Stimulated activated CD4-positive, alpha-beta T cell treated with anti-CD3 and anti-CD28 coated beads, Interleukin-12 subunit alpha, Interleukin-12 subunit beta, amount 100 ng/mL, for 48 hours (primary cell): ENCODE measurements at regions not wholly inside any gene's neighbourhood (a gene's known extent, or its start where the extent isn't known, plus 50 kb on each side); places are given as distances from the start of the nearest gene placed in this dataset.
A peak's percentile ranks its signal among the peaks of the same experiment; 100 is the strongest.

Experiments used
- DNase-seq, 3 donors: peaks; one replicate each; pipeline ENCODE4 v3.0.0-alpha.2; 2020; ENCODE audit warnings: low read depth in 2 of 3, low spot score in 1 of 3

DNA sequence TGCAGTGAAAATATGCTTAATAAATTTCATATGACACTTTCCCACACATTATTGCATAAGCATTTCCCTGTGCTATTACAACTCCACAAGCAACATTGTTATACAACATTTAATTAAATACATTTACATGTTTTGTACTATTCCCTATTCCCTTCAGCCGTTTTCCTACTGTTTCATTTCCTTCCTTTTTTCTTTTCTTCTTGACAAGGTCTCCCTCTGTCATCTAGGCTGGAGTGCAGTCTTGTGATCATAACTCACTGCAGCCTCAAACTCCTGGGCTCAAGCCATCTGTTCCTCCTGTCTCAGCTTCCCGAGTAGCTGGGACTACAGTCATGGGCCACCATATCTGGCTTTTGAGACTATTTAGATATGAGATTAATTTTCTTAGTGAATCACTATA, 254.7 kb downstream of the NFKBIZ start:
- no peak for DNase-seq

- no peak for DNase-seq
Measured at GRCh38 chr3:102105193-102105592, 255.9 kb downstream of the NFKBIZ start.

DNA sequence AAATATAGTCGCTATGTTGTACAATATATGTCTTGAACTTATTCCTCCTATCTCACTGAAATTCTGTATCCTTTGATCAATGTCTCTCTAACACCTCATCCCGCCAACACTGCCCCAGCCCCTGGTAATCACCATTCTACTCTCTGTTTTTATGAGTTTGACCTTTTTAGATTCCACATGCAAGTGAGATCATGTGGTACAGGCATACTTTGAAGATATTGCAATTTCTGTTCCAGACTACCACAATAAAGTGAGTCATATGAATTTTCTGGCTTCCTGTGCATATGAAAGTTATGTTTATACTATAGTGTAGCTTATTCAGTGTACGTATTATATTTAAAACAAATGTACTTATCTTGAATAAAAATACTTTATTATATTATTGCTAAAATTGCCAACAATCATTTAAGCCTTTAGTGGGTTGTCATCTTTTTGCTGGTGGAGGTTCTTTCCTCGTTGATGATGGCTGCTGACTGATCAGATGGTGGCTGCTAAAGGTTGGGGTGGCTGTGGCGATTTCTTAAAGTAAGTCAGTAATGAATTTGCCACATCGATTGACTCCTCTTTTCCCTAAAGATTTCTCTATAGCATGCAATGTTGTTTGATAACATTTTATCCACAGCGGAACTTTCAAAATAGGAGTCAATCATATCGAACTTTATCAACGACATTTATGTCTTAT, 257.2 kb downstream of the NFKBIZ start:
- DNase-seq = no peak

- DNase-seq = no peak
Measured at GRCh38 chr3:102112704-102113230, 263.5 kb downstream of the NFKBIZ start.

DNA sequence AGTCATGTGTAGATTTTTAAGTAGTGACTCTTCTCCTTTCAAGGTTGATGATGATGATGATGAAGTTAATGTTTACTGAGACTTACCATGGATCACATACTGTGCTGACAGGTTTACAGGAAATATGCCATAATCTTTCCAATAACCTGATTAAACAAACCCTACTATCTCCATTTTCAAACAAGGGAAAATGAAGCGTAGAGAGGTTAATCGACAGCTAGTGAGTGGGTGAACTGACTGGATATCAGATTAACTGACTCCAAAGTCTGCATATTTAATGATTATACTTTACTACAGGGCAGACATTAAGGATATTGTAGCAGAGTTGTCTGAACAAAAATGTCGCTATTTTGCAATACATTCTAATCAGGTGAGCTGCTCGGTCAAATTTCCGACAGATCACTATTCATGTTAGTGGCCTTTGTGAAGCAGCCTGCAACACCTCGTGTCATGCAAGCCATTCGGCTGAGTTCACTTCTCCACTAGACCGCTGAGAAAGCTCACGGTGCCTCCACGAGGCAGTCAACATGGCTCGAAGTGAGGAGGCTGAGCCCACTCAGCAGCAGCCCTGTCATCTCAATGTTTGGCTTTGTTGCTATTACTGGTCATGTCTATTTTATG, 264.2 kb downstream of the NFKBIZ start:
- no peak for DNase-seq

- peak in 2 of 3 donors; percentile 15 to 22 for DNase-seq
Measured at GRCh38 chr3:102114264-102114979, 265.1 kb downstream of the NFKBIZ start.

- no peak for DNase-seq
Measured at GRCh38 chr3:102122527-102122926, 273.2 kb downstream of the NFKBIZ start.

DNA sequence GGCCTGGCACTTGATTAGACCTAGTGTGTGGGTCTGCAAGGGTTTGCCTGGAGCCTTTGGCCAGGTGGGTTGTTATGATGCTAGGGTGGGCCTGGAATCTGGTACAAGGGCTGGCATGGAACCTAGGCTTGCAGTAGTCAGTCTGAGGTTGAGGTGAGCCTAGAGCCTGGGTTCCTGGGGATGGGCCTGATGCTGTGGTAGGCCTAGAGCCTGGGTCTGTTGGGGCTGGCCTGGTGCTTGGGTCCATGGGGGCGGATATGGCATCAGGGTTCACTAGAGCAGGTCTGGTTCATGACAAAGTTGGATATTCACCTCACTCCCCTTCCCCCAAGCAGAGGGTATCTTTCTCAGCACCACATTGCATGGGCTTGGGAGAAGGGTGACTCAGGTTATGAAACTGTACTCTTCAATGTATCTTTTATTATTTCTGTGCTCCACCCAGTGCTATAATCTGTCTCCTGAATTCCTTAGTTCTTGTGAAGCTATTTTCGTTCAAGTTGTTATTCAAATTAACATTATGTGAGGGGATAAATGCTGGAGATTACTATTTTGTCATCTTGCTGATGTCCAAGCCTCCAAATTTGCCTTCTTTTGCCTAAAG, 274.4 kb downstream of the NFKBIZ start:
- no peak for DNase-seq

DNA sequence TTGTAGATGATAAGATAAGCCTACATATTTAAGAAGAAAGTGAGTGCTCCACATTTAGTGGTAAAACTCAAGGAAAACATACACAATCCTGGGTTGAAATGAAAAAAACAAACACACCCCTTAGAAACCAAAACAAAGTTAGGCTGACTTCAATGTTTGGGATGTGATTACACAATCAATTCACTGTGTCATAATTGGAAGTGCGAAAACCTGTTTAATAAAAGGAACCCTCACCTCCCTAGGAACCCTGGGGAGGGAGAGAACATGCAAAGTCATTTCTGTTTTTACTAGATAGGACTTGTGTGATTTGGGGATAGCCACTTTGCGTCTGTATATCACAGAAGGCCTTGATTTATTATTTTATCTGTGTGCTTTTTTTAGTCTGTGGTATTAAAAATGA, 275.0 kb downstream of the NFKBIZ start:
- no peak for DNase-seq

DNA sequence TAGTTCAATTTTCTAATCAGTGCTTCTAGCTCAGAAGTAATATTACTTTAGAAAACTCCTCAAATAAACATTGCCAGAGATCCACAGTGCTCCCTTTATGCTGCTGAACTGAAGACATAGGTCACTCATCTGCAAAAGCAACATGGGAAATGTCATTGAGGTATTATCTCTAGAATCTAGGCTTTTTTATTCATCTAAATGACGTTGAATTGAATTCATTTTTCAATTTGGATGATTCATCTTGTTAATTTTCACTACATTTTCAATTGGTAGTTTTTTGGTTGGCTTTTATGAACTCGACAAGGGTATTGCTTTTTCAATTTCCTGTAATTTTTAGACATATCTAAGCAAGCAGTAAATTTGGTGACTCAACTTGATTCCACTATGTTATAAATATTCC, 275.4 kb downstream of the NFKBIZ start:
- DNase-seq = no peak

- no peak for DNase-seq
Measured at GRCh38 chr3:102125197-102125993, 276.1 kb downstream of the NFKBIZ start.

DNA sequence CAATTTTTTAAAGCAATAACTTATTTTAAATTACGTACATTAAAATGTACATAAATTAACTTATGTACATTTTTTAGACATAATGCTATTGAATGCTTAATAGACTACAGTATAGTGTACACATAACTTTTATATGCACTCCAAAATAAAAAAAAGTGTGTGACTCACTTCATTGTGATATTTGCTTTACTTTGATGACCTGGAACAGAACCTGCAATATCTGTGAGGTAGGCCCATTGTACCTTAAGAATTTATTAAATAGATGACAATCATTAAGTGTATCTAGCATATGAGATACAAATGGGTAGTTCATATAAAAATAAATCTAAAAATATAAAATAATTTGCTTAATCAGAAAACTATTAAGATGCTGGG, 276.7 kb downstream of the NFKBIZ start:
- no peak for DNase-seq

- DNase-seq = no peak
Measured at GRCh38 chr3:102129760-102130608, 280.7 kb downstream of the NFKBIZ start.

GRCh38 chr3:102132370-102132769, 283.1 kb downstream of the NFKBIZ start:
- DNase-seq = no peak

GRCh38 chr3:102133376-102133775, 284.1 kb downstream of the NFKBIZ start:
- no peak for DNase-seq

GRCh38 chr3:102135316-102135715, 286.0 kb downstream of the NFKBIZ start:
- no peak for DNase-seq

DNA sequence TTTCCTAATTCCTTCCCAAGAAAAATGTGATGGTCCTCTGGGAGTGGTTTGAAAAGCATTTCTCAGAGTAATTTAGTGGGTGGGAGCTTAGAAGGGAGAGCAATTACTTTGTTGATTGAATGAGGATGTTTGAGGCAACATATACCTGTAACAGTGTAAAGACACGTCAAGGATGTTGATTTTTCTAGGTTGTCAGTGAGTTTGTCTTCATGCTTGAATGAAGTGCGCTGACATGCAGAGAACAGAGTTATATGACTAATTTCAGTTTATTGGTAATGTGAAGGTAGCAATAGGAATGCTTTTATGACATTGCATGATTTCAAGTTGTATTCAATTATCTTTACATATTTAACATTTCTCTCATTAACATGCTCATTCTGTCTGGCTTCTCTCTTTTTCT, 286.9 kb downstream of the NFKBIZ start:
- no peak for DNase-seq

DNA sequence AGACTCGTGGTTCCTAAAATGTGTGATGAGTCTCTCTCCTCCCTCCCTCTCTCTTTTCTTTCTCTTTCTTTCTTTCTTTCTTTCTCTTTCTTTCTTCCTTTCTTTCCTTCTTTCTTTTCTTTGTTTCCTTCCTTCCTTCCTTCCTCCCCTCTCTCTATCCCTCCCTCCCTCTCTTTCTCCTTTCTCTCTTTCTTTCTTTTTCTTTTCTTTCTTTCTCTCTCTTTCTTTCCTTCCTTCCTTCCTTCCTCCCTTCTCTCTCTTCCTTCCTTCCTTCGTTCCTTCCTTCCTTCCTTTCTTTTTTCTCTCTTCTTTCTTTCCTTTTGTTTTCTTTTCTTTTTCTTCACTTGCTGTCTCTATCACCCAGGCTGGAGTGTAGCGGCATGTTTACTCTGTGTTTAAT, 290.8 kb downstream of the NFKBIZ start:
- no peak for DNase-seq

DNA sequence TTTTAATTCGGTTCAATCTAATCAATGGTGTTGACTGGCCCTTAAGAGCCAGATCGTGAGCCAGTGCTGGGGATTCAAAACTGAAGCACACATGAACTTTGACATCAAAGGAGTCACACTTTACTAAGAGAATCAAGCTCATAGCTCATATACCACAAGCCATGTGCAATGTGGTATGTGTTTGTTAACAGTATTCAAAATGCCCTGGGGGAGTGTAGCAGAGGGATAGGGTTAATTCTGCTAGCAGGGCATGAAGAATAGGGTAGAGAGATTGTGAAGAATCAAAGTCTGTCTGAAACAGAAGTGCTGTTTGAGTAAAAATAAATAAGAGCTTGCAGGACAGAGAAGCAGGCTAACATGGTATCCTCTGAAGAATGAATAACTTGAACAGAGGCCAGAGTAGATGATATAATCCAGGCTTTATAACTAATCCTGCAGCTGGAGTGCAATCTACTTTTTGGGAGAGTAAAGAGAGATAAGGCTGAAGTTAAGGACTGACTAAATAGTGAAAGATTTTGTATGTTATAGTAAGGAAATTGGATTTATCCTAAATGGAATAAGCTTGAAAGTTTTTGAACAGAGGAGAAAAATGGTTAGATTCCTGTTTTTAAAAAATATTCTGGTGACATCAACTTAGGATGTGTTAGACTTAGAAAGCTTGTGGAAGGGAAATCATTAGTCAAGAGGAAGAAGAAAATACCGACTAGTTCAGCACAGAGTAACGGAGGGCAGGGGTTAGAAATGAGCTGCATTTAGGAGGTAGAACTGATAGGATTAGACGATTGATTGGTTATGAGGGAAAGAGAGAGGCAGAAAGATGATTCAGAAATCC, 292.0 kb downstream of the NFKBIZ start:
- no peak for DNase-seq
